ACHN (cell line): ENCODE measurements at regions not wholly inside any gene's neighbourhood (a gene's known extent, or its start where the extent isn't known, plus 50 kb on each side); places are given as distances from the start of the nearest gene placed in this dataset.
"Not testable (repeated sequence)": the region's sequence is repeated elsewhere in the genome, so short reads cannot be mapped to it uniquely, and the experiment has no call there.

Experiments
- DNase-seq: peaks from one replicate; pipeline ENCODE4 v3.0.0-alpha.2; 2015
- in situ Hi-C: cut with HindIII; loops from 2 replicates; pipeline ENCODE4 v1.10.0; 2017; ENCODE audit warnings: low sequenced_read_pairs, low pct_ligation_motif_present, low pct_unique_long_range_greater_than_20kb

DNA sequence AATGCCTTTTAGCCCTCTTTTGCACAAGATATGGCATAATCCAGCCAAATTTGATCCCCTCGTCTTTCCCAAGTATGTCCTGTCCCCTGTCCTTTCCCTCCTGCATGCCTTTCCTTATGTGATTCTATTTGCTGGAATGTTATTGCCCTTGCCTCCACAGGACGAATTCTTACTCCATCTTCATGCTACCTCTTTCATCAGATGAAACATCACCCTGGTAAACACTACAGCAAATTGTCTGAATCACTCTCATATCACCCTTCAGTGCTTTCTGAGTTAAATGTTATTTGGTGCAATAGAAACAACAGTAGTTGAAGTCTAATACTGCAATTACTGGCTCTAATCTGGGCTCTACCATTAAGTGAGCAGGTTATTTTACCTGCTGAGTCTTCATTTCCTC, 52.2 kb upstream of the FAT1 start:
- DNase-seq = no peak
- in situ Hi-C loops = no loop called here

GRCh38 chr4:186778134-186778533, 54.5 kb upstream of the FAT1 start:
- DNase-seq = no peak
- in situ Hi-C loops = no loop called here

GRCh38 chr4:186780291-186781031, 56.8 kb upstream of the FAT1 start:
- in situ Hi-C loops = no loop called here
- no peak for DNase-seq

DNA sequence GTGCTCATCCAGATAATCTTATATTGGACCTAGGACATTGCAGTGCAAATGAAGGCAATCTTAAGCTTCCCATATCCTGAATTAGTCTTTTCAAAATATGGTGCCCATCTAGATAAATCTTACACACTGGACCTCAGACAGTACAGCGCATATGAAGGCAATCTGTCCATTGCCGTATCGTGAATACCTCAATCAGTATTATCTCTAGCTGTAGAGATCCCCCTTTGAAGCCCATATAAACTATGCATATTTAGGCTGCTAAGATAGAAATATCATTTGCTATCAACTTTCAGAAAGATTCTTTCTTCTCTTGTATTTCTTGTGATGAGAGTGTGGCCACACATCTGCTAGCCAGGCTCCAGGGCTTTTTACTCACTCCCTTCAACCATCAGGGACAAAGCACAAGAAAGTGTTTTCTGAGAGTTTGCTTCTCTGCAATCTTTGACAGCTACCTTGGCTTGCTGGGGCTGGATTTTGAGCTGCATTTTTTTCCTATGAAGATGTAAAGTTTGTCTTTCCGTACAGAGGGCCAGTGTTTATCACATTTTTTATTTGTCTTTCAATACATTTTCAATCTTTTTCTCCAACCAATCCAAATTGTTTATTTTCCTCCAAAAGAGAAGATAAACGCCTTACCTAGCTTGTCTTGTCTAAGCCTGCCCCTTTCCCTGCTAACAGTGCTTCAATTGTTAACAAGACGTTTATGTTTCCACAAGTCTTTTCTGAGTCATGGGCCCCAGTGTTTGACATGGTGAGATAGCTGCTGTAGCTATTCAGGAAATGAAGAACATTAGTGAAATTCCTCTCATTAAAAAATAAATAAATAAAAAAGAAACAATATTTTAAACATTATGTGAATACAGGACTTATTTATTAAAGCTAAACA, 57.6 kb upstream of the FAT1 start:
- DNase-seq = no peak

DNA sequence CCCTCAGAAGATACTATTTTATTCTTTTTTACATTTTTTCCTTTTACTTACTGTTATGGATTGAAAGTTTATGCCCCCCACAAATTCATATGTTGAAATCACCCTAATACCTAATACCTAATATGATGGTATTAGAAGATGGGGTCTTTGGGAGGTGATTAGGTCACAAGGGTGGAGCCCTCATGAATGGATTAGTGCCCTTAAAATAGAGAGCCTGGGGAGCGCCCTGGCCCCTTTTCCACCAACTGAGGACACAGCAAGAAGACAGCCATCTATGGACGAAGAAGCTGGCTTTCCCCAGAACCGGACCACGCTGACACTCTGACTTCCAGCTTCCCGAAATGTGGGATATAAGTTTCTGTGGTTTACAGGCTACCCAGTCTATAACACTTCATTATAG, 58.6 kb upstream of the FAT1 start:
- in situ Hi-C loops = no loop called here
- DNase-seq = no peak

More for the DNA sequence above, 57.6 kb upstream of the FAT1 start:
- in situ Hi-C loops = no loop called here

DNA sequence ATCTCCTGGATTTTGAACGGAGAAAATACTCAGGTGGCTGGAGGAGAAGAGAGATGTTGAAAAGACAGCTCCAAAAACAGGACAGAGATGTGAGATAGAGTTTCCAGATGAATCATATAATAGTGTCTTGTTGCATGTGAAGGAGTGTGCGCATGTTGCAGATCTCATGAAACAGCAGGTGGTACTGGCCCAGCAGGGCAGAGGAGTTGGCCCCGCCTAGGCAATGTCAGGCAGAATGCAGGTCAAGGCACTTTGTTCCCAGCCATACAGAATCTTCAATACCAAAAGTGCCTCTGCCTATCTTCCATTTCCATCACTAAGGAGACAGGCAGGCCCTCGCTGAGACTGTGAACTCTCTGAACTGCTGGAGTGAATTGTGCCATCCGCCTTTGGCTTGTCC, 63.9 kb upstream of the FAT1 start:
- no peak for DNase-seq
- in situ Hi-C loops = no loop called here

DNA sequence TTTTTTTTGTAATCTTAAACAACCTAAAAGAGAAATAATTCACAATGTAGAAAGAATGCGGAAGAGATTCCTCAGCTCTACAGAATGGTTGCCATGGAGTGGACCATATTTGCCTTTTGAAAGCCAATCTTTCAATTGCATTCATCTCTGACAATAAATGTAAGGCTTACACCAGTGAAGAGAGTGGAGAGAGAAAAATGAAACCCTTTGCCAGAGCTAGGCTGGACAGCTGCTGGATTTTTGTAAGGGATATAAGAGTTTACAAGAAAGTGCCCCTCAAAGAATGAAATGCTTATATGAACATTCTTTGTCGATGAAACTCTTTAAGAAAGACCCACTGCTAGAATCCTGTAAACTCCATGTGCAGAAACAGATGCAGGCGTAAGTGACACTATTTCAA, 66.0 kb upstream of the FAT1 start:
- in situ Hi-C loops = no loop called here
- no peak for DNase-seq

GRCh38 chr4:186790630-186791029, 67.0 kb upstream of the FAT1 start:
- no peak for DNase-seq

GRCh38 chr4:186792728-186793366, 69.2 kb upstream of the FAT1 start:
- DNase-seq = no peak
- in situ Hi-C loops = no loop called here

More at GRCh38 chr4:186790630-186791029, 67.0 kb upstream of the FAT1 start:
- in situ Hi-C loops = no loop called here

GRCh38 chr4:186798951-186799659, 75.4 kb upstream of the FAT1 start:
- in situ Hi-C loops = no loop called here
- no peak for DNase-seq

DNA sequence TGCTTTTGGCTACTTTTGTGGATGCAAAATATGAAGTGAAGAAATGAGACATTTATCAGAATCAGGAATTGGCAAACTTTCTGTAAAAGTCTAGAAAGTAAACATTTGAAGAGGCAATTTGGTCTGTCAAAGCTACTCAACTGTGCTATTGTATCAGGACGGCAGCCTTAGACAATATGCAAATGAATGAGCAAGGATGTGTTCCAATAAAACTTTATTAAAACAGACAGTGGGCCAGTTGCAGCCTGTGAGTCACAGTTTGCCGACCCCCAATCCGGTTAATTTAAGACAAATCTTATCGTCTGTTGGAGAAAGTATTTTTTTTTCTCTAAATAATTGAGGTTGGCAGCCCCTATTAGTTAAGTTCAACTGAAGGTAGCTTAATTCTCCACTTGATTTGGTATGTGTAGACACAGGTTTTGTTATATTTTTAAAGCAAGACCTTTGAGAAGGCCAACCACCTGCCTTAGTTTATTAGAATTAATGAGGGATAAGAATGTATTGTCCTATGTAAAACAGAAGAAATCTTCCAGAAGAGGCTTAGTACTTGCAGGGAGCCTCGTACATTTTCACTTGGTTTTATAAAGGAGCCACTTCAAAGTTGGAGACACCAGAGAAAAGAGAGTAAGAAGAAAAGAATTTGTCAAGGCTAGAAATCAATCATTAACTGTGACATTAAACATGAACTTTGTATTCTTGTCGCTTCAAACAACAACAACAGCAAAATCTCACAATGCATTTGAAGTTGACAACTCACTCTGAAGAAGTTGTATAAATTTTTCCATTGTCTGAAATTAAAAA, 81.6 kb upstream of the FAT1 start:
- in situ Hi-C loops = no loop called here
- peak; percentile 52 for DNase-seq

DNA sequence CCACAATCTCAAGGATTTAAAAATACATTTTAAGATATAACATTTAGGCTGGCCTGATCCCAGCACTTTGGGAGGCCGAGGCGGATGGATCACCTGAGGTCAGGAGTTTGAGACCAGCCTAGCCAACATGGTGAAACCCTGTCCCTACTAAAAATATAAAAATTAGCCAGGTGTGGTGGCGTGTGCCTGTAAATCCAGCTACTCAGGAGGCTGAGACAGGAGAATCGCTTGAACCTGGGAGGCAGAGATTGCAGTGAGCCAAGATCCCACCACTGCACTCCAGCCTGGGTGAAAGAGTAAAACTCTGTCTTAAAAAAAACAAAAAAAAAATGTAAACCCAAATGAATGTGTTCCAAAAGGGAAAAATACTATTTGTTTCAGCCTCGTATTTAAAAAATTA, 82.3 kb upstream of the FAT1 start:
- DNase-seq, in situ Hi-C loops: not testable (repeated sequence)

- in situ Hi-C loops = no loop called here
Observed at GRCh38 chr4:186806679-186807421, 83.2 kb upstream of the FAT1 start.

DNA sequence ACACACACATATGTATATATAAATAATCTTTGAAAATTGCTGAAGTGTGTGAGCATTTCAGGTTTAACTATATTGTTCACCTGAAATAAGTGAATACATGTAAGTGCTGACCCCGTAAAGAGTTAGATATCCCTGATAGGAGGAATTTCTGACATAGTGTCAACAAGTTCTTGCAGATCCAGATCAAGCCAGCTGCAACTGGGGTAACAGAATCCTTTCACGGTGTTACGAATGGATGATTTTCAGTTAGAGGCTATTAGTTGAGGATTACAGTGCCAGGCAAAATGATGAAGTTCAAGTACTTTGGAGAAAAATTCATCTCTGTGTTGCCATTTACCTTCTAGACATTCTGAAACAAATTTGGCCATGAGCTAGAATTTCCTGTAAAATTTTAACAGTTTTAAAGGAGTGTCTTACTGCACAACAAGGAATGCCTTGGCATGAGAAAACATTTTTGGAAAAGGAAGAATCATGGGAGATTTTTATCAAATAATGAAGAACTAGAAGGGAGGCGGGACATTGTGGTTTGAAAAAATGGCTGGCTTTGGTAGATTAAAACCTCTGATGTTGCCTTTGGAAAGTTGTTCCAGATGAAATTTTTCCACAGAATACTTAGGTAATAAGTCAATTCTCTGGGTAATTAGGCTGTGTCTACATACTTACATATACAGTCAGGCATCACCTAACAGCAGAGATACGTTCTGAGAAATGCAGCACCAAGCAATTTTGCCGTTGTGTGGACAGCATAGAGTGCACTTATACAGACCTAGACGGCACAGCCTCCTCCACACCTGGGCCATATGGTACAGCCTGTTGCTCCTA, 84.4 kb upstream of the FAT1 start:
- in situ Hi-C loops = no loop called here
- DNase-seq = peak; percentile 77

More at GRCh38 chr4:186806679-186807421, 83.2 kb upstream of the FAT1 start:
- DNase-seq = peak; percentile 29

- in situ Hi-C loops = no loop called here
- DNase-seq = peak; percentile 33
Observed at GRCh38 chr4:186808630-186809018, 85.0 kb upstream of the FAT1 start.

- in situ Hi-C loops = no loop called here
- no peak for DNase-seq
Observed at GRCh38 chr4:186809070-186809469, 85.4 kb upstream of the FAT1 start.
